H9 (cell line): ENCODE measurements at regions not wholly inside any gene's neighbourhood (a gene's known extent, or its start where the extent isn't known, plus 50 kb on each side); places are given as distances from the start of the nearest gene placed in this dataset.

Source experiments
- DNase-seq: peaks from one replicate; pipeline ENCODE4 v3.0.0-alpha.2; 2017
- H2AFZ ChIP-seq: one replicate; pipeline ENCODE4 v1.6.1; 2013; ENCODE audit warnings: mild to moderate bottlenecking, low read length, control low read depth, moderate library complexity
- H2AK5ac ChIP-seq: 2 replicates; pipeline ENCODE4 v1.6.1; 2013; ENCODE audit warnings: low read length, control low read depth, mixed read lengths; ENCODE audit not compliant: insufficient read length
- H2BK120ac ChIP-seq: one replicate; pipeline ENCODE4 v1.6.1; 2013; ENCODE audit warnings: low read depth, mild to moderate bottlenecking, low read length, control low read depth, inconsistent platforms; ENCODE audit not compliant: poor library complexity, severe bottlenecking
- H2BK12ac ChIP-seq: 2 replicates; pipeline ENCODE4 v1.6.1; 2013; ENCODE audit warnings: low read length, control low read depth, mixed read lengths, low read depth; ENCODE audit not compliant: insufficient read length
- H2BK15ac ChIP-seq: 2 replicates; pipeline ENCODE4 v1.6.1; 2013; ENCODE audit warnings: low read depth, low read length, control low read depth
- H2BK20ac ChIP-seq: one replicate; pipeline ENCODE4 v1.6.1; 2013; ENCODE audit warnings: low read depth, mild to moderate bottlenecking, low read length, control low read depth, inconsistent platforms; ENCODE audit not compliant: poor library complexity, severe bottlenecking
- H2BK5ac ChIP-seq: 2 replicates; pipeline ENCODE4 v1.6.1; 2013; ENCODE audit warnings: low read length, control low read depth, mixed read lengths; ENCODE audit not compliant: insufficient read length
- H3K14ac ChIP-seq: 2 replicates; pipeline ENCODE4 v1.6.1; 2013; ENCODE audit warnings: low read length, control low read depth; ENCODE audit not compliant: insufficient read depth
- H3K18ac ChIP-seq: 2 replicates; pipeline ENCODE4 v1.6.1; 2013; ENCODE audit warnings: low read depth, mild to moderate bottlenecking, mixed read lengths, low read length, control low read depth; ENCODE audit not compliant: insufficient read length
- H3K23ac ChIP-seq: 2 replicates; pipeline ENCODE4 v1.6.1; 2013; ENCODE audit warnings: low read length, control low read depth, mixed read lengths, low read depth; ENCODE audit not compliant: insufficient read length
- H3K23me2 ChIP-seq: 2 replicates; pipeline ENCODE4 v1.6.1; 2013; ENCODE audit warnings: low read depth, mild to moderate bottlenecking, mixed read lengths, low read length, control low read depth; ENCODE audit not compliant: insufficient read length, poor library complexity, severe bottlenecking
- H3K27ac ChIP-seq: 2 replicates; pipeline ENCODE4 v1.5.1; 2013; ENCODE audit warnings: low read length, control low read depth, mixed read lengths, low read depth; ENCODE audit not compliant: insufficient read length
- H3K27me3 ChIP-seq: 2 replicates; pipeline ENCODE4 v1.6.1; 2013; ENCODE audit warnings: low read length, control low read depth, inconsistent platforms; ENCODE audit not compliant: insufficient read depth
- H3K4ac ChIP-seq: 2 replicates; pipeline ENCODE4 v1.6.1; 2013; ENCODE audit warnings: low read depth, mild to moderate bottlenecking, control low read depth, inconsistent platforms, low read length, moderate library complexity
- H3K4me1 ChIP-seq: 2 replicates; pipeline ENCODE4 v1.6.1; 2013; ENCODE audit warnings: low read length, control low read depth, inconsistent platforms; ENCODE audit not compliant: insufficient read depth
- H3K4me2 ChIP-seq: 2 replicates; pipeline ENCODE4 v1.6.1; 2013; ENCODE audit warnings: low read length, control low read depth, mixed read lengths; ENCODE audit not compliant: insufficient read length, insufficient read depth
- H3K56ac ChIP-seq: 2 replicates; pipeline ENCODE4 v1.6.1; 2013; ENCODE audit warnings: low read depth, mild to moderate bottlenecking, mixed read lengths, low read length, control low read depth; ENCODE audit not compliant: insufficient read length
- H3K79me1 ChIP-seq: 2 replicates; pipeline ENCODE4 v1.6.1; 2013; ENCODE audit warnings: low read depth, mild to moderate bottlenecking, moderate library complexity, low read length, control low read depth, inconsistent platforms; ENCODE audit not compliant: insufficient read depth, poor library complexity, severe bottlenecking
- H3K79me2 ChIP-seq: 2 replicates; pipeline ENCODE4 v1.6.1; 2013; ENCODE audit warnings: low read length, control low read depth, inconsistent platforms; ENCODE audit not compliant: insufficient read depth
- H3K9ac ChIP-seq: 2 replicates; pipeline ENCODE4 v1.6.1; 2013; ENCODE audit warnings: low read length, control low read depth, mixed read lengths; ENCODE audit not compliant: insufficient read length; ENCODE audit errors: extremely low read depth
- H3K9me3 ChIP-seq: one replicate; pipeline ENCODE4 v1.6.1; 2013; ENCODE audit warnings: low read depth, low read length, inconsistent platforms; ENCODE audit not compliant: control insufficient read depth
- H3T11ph ChIP-seq: one replicate; pipeline ENCODE4 v1.6.1; 2013; ENCODE audit warnings: mild to moderate bottlenecking, low read length, control low read depth, inconsistent platforms
- H4K20me1 ChIP-seq: one replicate; pipeline ENCODE4 v1.6.1; 2013; ENCODE audit not compliant: control insufficient read depth, insufficient read length, insufficient read depth
- H4K5ac ChIP-seq: 2 replicates; pipeline ENCODE4 v1.6.1; 2013; ENCODE audit warnings: low read depth, mild to moderate bottlenecking, mixed read lengths, low read length, control low read depth; ENCODE audit not compliant: insufficient read length
- H4K8ac ChIP-seq: replicated peaks from 2 replicates; pipeline ENCODE4 v1.6.1; 2013; ENCODE audit warnings: low read length, control low read depth, mixed read lengths, low read depth; ENCODE audit not compliant: insufficient read length
- H4K91ac ChIP-seq: 2 replicates; pipeline ENCODE4 v1.6.1; 2013; ENCODE audit warnings: low read depth, mild to moderate bottlenecking, moderate library complexity, mixed read lengths, low read length, control low read depth; ENCODE audit not compliant: insufficient read length
- H3K27ac Mint-ChIP-seq, 3 experiments: 2 replicates in 2 of 3; 3 replicates in 1 of 3; pipeline ENCODE4 v1.8.0; 2020 to 2021; ENCODE audit warnings: mixed read lengths in 3 of 3, mild to moderate bottlenecking in 1 of 3, moderate library complexity in 1 of 3
- H3K27me3 Mint-ChIP-seq: 2 replicates; pipeline ENCODE4 v1.8.0; 2021; ENCODE audit warnings: low read depth, mild to moderate bottlenecking, moderate library complexity, mixed read lengths
- H3K36me3 Mint-ChIP-seq, 3 experiments: 2 replicates in 2 of 3; 3 replicates in 1 of 3; pipeline ENCODE4 v1.8.0; 2020 to 2021; ENCODE audit warnings: low read depth in 3 of 3, mixed read lengths in 3 of 3; ENCODE audit not compliant: insufficient read depth in 1 of 3
- H3K4me1 Mint-ChIP-seq, 2 experiments: 2 replicates each; pipeline ENCODE4 v1.8.0; 2020; ENCODE audit warnings: mixed read lengths in 2 of 2
- H3K4me3 Mint-ChIP-seq, 2 experiments: 2 replicates in 1 of 2; 3 replicates in 1 of 2; pipeline ENCODE4 v1.8.0; 2020 to 2021; ENCODE audit warnings: mild to moderate bottlenecking in 2 of 2, mixed read lengths in 2 of 2, moderate library complexity in 1 of 2
- H3K9me3 Mint-ChIP-seq, 2 experiments: 2 replicates in 1 of 2; 3 replicates in 1 of 2; pipeline ENCODE4 v1.8.0; 2020; ENCODE audit warnings: mild to moderate bottlenecking in 2 of 2, mixed read lengths in 2 of 2, moderate library complexity in 1 of 2
- CTCF ChIP-seq: fragments of 200-600 bp; sonication (generic); conservative IDR thresholded peaks from 3 replicates; pipeline ENCODE4 v1.8.0; 2021; ENCODE audit warnings: antibody characterized with exemption, mild to moderate bottlenecking
- whole genome bisulfite sequencing: extraction: QIAGEN DNeasy Blood & Tissue Kit; methylation state at CpG from one replicate; pipeline ENCODE4 v1.1.7; 2013; ENCODE audit warnings: missing lambda C conversion rate, low lambda C conversion rate, mixed read lengths; ENCODE audit not compliant: insufficient read length; ENCODE audit errors: extremely low coverage; 5-methylcytosine and 5-hydroxymethylcytosine counted together

GRCh38 chr2:172373766-172374165 lies 53.6 kb upstream of the ITGA6 start:
- Histone ChIP-seq H3K79me2 (no peaks in the 10 kb centered on the region), H2BK15ac (no peak overlapping the region), H2AFZ (no peak overlapping the region), H3K27me3 (no peaks in the 10 kb centered on the region), H3K9ac (no peak overlapping the region), H2BK5ac (no peak overlapping the region), H2BK120ac (no peak overlapping the region), H3T11ph (no peak overlapping the region), H3K27ac (no peak overlapping the region), H4K5ac (no peak overlapping the region), H3K18ac (no peak overlapping the region), H3K9me3 (no peaks in the 10 kb centered on the region), H4K8ac (no peak overlapping the region), H3K23me2 (no peaks in the 10 kb centered on the region), H2AK5ac (no peak overlapping the region), H4K91ac (no peak overlapping the region), H3K56ac (no peak overlapping the region), H3K79me1 (no peaks in the 10 kb centered on the region), H3K4me2 (no peak overlapping the region), H3K23ac (no peak overlapping the region), H3K4me1 (peaks cover 1% of the 10 kb centered on the region; the same call in 1 of the 2 replicates), H2BK12ac (no peak overlapping the region), H4K20me1 (no peaks in the 10 kb centered on the region), H3K4ac (no peak overlapping the region), H2BK20ac (no peak overlapping the region), H3K14ac (no peak overlapping the region)
- Mint-ChIP-seq H3K27me3 (peaks cover 7% of the 10 kb centered on the region), H3K36me3 (peaks cover 9 to 22% (median 18%) of the 10 kb centered on the region in 3 experiments), H3K4me1 (peaks cover 30 to 34% of the 10 kb centered on the region in 2 experiments), H3K4me3 (no peak overlapping the region), H3K9me3 (peaks cover 21% of the 10 kb centered on the region in 2 experiments), H3K27ac (no peak overlapping the region)
- DNase-seq, result no peak
- WGBS, result no CpG with 5 or more reads among the region's 3 CpGs
- TF ChIP-seq CTCF, result no peak
